Heart left ventricle (tissue), 13 donors: ENCODE measurements at regions not wholly inside any gene's neighbourhood (a gene's known extent, or its start where the extent isn't known, plus 50 kb on each side); places are given as distances from the start of the nearest gene placed in this dataset.

Experiments used
- POLR2A ChIP-seq, 2 donors: fragments of 450-650 bp; IDR thresholded peaks; one replicate each; pipeline ENCODE4 v1.6.1; 2017; ENCODE audit warnings: antibody characterized with exemption in 2 of 2, mild to moderate bottlenecking in 2 of 2, moderate library complexity in 2 of 2
- TF ChIP-seq, protein P1 (sequence below), 12 donors: fragments of 200-600 bp; sonication (generic) in 4 of 12; IDR thresholded peaks; one replicate each; pipeline versions ENCODE4 v1.5.0 to v1.8.0; 2018 to 2022; ENCODE audit warnings: antibody characterized with exemption in 12 of 12, mild to moderate bottlenecking in 5 of 12
- donor health status: ischemic (EF 13 %, LVEDD 7.1; RV severe dilation, severe dysfunction).
- donor health status: DM: no; HTN: yes; CAD: no.
- donor health status: DM: no; HTN: no; CAD: no.
- donor health status: ischemic (EF 25% LVEDD 6.9; RV normal size, moderate dysfunction).
- donor health status: ischemic (EF 25% LVEDD 5.7; RV mildly dilated, moderate dysfunction).
- donor health status: ischemic (EF 35%, LVEDD 5.7; RV mildly dilated, moderate dysfunction).
- donor health status: nonischemic (EF 11% LVEDD 7.7; RV severe dilation, severe dysfunction).
- donor health status: DM: yes; HTN: yes; CAD: no.
- donor health status: PGD.
- donor health status: ischemic (EF 29% LVEDD 5.4; RV normal size, mild dysfunction).
- donor health status: nonischemic (EF 23%, LVEDD 6.1; RV moderate dilation, normal function).

DNA sequence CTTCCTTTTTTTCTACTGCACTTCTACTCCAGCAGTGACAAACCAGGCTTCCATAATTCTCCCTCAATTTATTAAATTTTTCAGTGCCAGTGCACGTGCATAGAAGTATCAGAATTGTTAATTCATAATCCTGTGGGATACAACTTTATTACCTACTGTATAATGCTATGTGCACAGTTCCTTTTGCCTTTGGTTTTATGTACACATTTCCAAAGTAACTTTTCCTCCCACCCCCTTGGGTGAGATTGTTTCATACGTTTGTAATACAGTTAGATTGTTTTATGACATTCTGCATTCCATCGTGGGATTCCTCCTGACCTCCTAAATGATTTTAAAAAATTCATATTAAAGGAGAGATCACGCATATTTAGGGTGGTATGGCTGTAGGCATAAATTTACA, 128.1 kb downstream of the TTC6 start:
- no peak for TF ChIP-seq POLR2A (IDR thresholded peaks at IDR 0.05)
- TF ChIP-seq, protein P1, sequence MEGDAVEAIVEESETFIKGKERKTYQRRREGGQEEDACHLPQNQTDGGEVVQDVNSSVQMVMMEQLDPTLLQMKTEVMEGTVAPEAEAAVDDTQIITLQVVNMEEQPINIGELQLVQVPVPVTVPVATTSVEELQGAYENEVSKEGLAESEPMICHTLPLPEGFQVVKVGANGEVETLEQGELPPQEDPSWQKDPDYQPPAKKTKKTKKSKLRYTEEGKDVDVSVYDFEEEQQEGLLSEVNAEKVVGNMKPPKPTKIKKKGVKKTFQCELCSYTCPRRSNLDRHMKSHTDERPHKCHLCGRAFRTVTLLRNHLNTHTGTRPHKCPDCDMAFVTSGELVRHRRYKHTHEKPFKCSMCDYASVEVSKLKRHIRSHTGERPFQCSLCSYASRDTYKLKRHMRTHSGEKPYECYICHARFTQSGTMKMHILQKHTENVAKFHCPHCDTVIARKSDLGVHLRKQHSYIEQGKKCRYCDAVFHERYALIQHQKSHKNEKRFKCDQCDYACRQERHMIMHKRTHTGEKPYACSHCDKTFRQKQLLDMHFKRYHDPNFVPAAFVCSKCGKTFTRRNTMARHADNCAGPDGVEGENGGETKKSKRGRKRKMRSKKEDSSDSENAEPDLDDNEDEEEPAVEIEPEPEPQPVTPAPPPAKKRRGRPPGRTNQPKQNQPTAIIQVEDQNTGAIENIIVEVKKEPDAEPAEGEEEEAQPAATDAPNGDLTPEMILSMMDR (IDR thresholded peaks at IDR 0.05), result no peak
